ENCODE measurements at regions not wholly inside any gene's neighbourhood (a gene's known extent, or its start where the extent isn't known, plus 50 kb on each side); places are given as distances from the start of the nearest gene placed in this dataset.

GRCh38 chr3:72496051-72496670 lies 352.1 kb downstream of the SHQ1 start:
- DNase-seq (ENCODE audit: low spot score in 2 of 2) = no peak
- Histone ChIP-seq H3K27me3 (no peaks in the 10 kb centered on the region), H3K4me3 (no peak overlapping the region), H3K4me1 (peaks cover 0 to 16% (median 8%) of the 10 kb centered on the region in 4 donors), H3K36me3 (no peaks in the 10 kb centered on the region), H3K9me3 (peaks cover 0 to 17% (median 0%) of the 10 kb centered on the region in 4 donors), H3K27ac (no peak overlapping the region)
- 62 to 83% methylated on average over 3 to 4 of the region's 4 CpGs for WGBS, 2 donors
- no peak for TF ChIP-seq POLR2A (IDR thresholded peaks at IDR 0.05)
- no peak for TF ChIP-seq EP300 (IDR thresholded peaks at IDR 0.05)
- no peak for TF ChIP-seq CTCF (IDR thresholded peaks at IDR 0.05)

- no peak overlapping the region for H3K27ac ChIP-seq
- H3K9me3 ChIP-seq = peaks cover 0 to 17% (median 0%) of the 10 kb centered on the region in 4 donors
- WGBS, 2 donors = 50 to 52% methylated on average over 2 of the region's 2 CpGs
- no peaks in the 10 kb centered on the region for H3K27me3 ChIP-seq
- peaks cover 0 to 24% (median 9%) of the 10 kb centered on the region in 4 donors for H3K4me1 ChIP-seq
- H3K4me3 ChIP-seq = no peak overlapping the region
- DNase-seq (ENCODE audit: low spot score in 2 of 2) = no peak
- TF ChIP-seq POLR2A (IDR thresholded peaks at IDR 0.05) (no peak), CTCF (IDR thresholded peaks at IDR 0.05) (no peak)
- H3K36me3 ChIP-seq = no peaks in the 10 kb centered on the region
Measured at GRCh38 chr3:72494626-72495025, 353.6 kb downstream of the SHQ1 start.

GRCh38 chr3:72494130-72494529 lies 354.1 kb downstream of the SHQ1 start:
- DNase-seq (ENCODE audit: low spot score in 2 of 2) = no peak
- WGBS, 2 donors = 89 to 96% methylated on average over 4 of the region's 4 CpGs

GRCh38 chr3:72492240-72492639 lies 356.0 kb downstream of the SHQ1 start:
- peaks cover 0 to 36% (median 17%) of the 10 kb centered on the region in 4 donors for H3K4me1 ChIP-seq
- TF ChIP-seq EP300 (IDR thresholded peaks at IDR 0.05) = peak in 1 of 2 donors; percentile 79
- TF ChIP-seq POLR2A (IDR thresholded peaks at IDR 0.05) = no peak
- no peak for TF ChIP-seq CTCF (IDR thresholded peaks at IDR 0.05)
- H3K27ac ChIP-seq = peak overlapping the region in 1 of 4 donors; percentile 70
- no peak overlapping the region for H3K4me3 ChIP-seq
- WGBS, 2 donors = 17 to 29% methylated on average over 1 to 2 of the region's 2 CpGs
- no peaks in the 10 kb centered on the region for H3K36me3 ChIP-seq
- peaks cover 0 to 12% (median 0%) of the 10 kb centered on the region in 4 donors for H3K9me3 ChIP-seq
- DNase-seq (ENCODE audit: low spot score in 2 of 2) = peak; percentile 75 to 77
- no peaks in the 10 kb centered on the region for H3K27me3 ChIP-seq

More at GRCh38 chr3:72494130-72494529, 354.1 kb downstream of the SHQ1 start:
- Histone ChIP-seq H3K4me1 (peaks cover 0 to 24% (median 9%) of the 10 kb centered on the region in 4 donors), H3K36me3 (no peaks in the 10 kb centered on the region), H3K4me3 (no peak overlapping the region), H3K27me3 (no peaks in the 10 kb centered on the region), H3K27ac (no peak overlapping the region), H3K9me3 (peaks cover 0 to 16% (median 0%) of the 10 kb centered on the region in 4 donors)
- no peak for TF ChIP-seq CTCF (IDR thresholded peaks at IDR 0.05)
- TF ChIP-seq EP300 (IDR thresholded peaks at IDR 0.05) = no peak

GRCh38 chr3:72490688-72491435 lies 357.4 kb downstream of the SHQ1 start:
- Histone ChIP-seq H3K9me3 (peaks cover 0 to 12% (median 0%) of the 10 kb centered on the region in 4 donors), H3K4me1 (peaks cover 0 to 49% (median 22%) of the 10 kb centered on the region in 4 donors), H3K36me3 (no peaks in the 10 kb centered on the region), H3K27ac (peak overlapping the region in 3 of 4 donors; percentile 25 to 70 (median 57)), H3K27me3 (no peaks in the 10 kb centered on the region), H3K4me3 (no peak overlapping the region)
- DNase-seq (ENCODE audit: low spot score in 2 of 2) = peak in 1 of 2 donors; percentile 21
- no peak for TF ChIP-seq POLR2A (IDR thresholded peaks at IDR 0.05)
- TF ChIP-seq EP300 (IDR thresholded peaks at IDR 0.05) = peak in 1 of 2 donors; percentile 13
- whole genome bisulfite sequencing, 2 donors = 33 to 43% methylated on average over 6 of the region's 6 CpGs
